Endothelial cell of umbilical vein (primary cell): ENCODE measurements at regions not wholly inside any gene's neighbourhood (a gene's known extent, or its start where the extent isn't known, plus 50 kb on each side); places are given as distances from the start of the nearest gene placed in this dataset.

Source experiments
- BruUV-seq: library from RNA; stranded (reverse); fragments of 400-500 nt; replicated peaks from 2 replicates; lab custom pipeline; 2021; lab: Mats Ljungman, UMichigan
- CTCF ChIA-PET: fragments of 300-600, 350-600 bp; sonication (Branson Sonifier 250); formaldehyde crosslinking; loops from one replicate; lab custom pipeline; 2021; ENCODE audit warnings: antibody characterized with exemption, inconsistent platforms; lab: Charles Lee
- POLR2A ChIA-PET: fragments of 300-600, 350-600 bp; sonication (Branson Sonifier 250); formaldehyde crosslinking; loops from one replicate; lab custom pipeline; 2021; ENCODE audit warnings: antibody characterized with exemption, inconsistent platforms; lab: Charles Lee
- DNase-seq: peaks from one replicate; pipeline ENCODE4 v3.0.0-alpha.2; 2011; ENCODE audit warnings: low read depth, low spot score
- FAIRE-seq: peaks from 2 replicates; lab custom pipeline; 2011; peaks lifted over from hg19 to GRCh38; lab: Jason Lieb, UNC
- H2AFZ ChIP-seq: 2 replicates; pipeline ENCODE4 v1.6.0; 2012; ENCODE audit warnings: low read depth, low read length, control low read depth, inconsistent platforms
- H3K27ac ChIP-seq: 2 replicates; pipeline ENCODE4 v1.5.1; 2011; ENCODE audit warnings: low read depth, mild to moderate bottlenecking, control low read depth, low read length, moderate library complexity; ENCODE audit not compliant: insufficient read depth
- H3K27me3 ChIP-seq, 2 experiments: 2 replicates each; pipeline versions ENCODE4 v1.6.0 to v1.6.1; 2011; ENCODE audit warnings: low read length in 2 of 2, mixed read lengths in 1 of 2; ENCODE audit not compliant: control insufficient read depth in 2 of 2, insufficient read depth in 2 of 2
- H3K36me3 ChIP-seq, 2 experiments: 2 replicates in 1 of 2; 3 replicates in 1 of 2; pipeline ENCODE4 v1.5.1; 2011; ENCODE audit warnings: low read length in 2 of 2, mild to moderate bottlenecking in 1 of 2, moderate library complexity in 1 of 2; ENCODE audit not compliant: control insufficient read depth in 2 of 2, insufficient read depth in 2 of 2; ENCODE audit errors: extremely low read depth in 1 of 2
- H3K4me1 ChIP-seq: 3 replicates; pipeline ENCODE4 v1.5.1; 2011; ENCODE audit warnings: mild to moderate bottlenecking, low read length; ENCODE audit not compliant: control insufficient read depth, insufficient read depth; ENCODE audit errors: extremely low read depth
- H3K4me2 ChIP-seq: 2 replicates; pipeline ENCODE4 v1.6.1; 2011; ENCODE audit warnings: low read length, control low read depth, mixed read lengths; ENCODE audit not compliant: insufficient read depth
- H3K4me3 ChIP-seq, 3 experiments: fragments of 200-600 bp in 1 of 3; sonication (generic), shearing (Covaris generic) in 1 of 3; replicated peaks in 1 of 3; 2 replicates each; pipeline ENCODE4 v1.5.1; 2011 to 2016; ENCODE audit warnings: control low read depth in 3 of 3, low read length in 3 of 3, mild to moderate bottlenecking in 2 of 3, inconsistent platforms in 1 of 3, low read depth in 1 of 3, moderate library complexity in 1 of 3; ENCODE audit not compliant: insufficient read depth in 1 of 3
- H3K79me2 ChIP-seq: 2 replicates; pipeline ENCODE4 v1.6.0; 2012; ENCODE audit warnings: low read length, inconsistent platforms; ENCODE audit not compliant: control insufficient read depth, insufficient read depth
- H3K9ac ChIP-seq: replicated peaks from 2 replicates; pipeline ENCODE3; 2011; ENCODE audit warnings: low read length, control low read depth; ENCODE audit not compliant: insufficient read depth; ENCODE audit errors: extremely low read depth
- H3K9me1 ChIP-seq: replicated peaks from 3 replicates; pipeline ENCODE4 v1.6.0; 2011; ENCODE audit warnings: mild to moderate bottlenecking, low read length; ENCODE audit not compliant: control insufficient read depth, insufficient read depth; ENCODE audit errors: extremely low read depth
- H3K9me3 ChIP-seq: replicated peaks from 2 replicates; pipeline ENCODE4 v1.5.1; 2012; ENCODE audit warnings: low read length, inconsistent platforms; ENCODE audit not compliant: control insufficient read depth, insufficient read depth
- H4K20me1 ChIP-seq: replicated peaks from 2 replicates; pipeline ENCODE3; 2011; ENCODE audit warnings: mild to moderate bottlenecking, low read length; ENCODE audit not compliant: control insufficient read depth, insufficient read depth; ENCODE audit errors: extremely low read depth
- CTCF ChIP-seq, 2 donors: IDR thresholded peaks; 1 replicate in 1 of 2; 2 replicates in 1 of 2; pipeline ENCODE4 v1.5.1; 2011; ENCODE audit warnings: low read length in 2 of 2, mild to moderate bottlenecking in 2 of 2, moderate library complexity in 2 of 2, control low read depth in 1 of 2, inconsistent platforms in 1 of 2, low read depth in 1 of 2; ENCODE audit not compliant: insufficient read depth in 1 of 2; ENCODE audit errors: extremely low read depth in 1 of 2
- EZH2 ChIP-seq: IDR thresholded peaks from 2 replicates; pipeline ENCODE4 v1.6.1; 2012; ENCODE audit warnings: borderline replicate concordance, low read depth, mild to moderate bottlenecking, moderate library complexity, low read length, inconsistent platforms; ENCODE audit not compliant: severe bottlenecking
- FOS ChIP-seq: IDR thresholded peaks from 2 replicates; pipeline ENCODE4 v1.6.1; 2011; ENCODE audit warnings: mild to moderate bottlenecking, low read length, moderate library complexity, borderline replicate concordance; ENCODE audit not compliant: insufficient read depth
- GATA2 ChIP-seq: IDR thresholded peaks from 2 replicates; pipeline ENCODE4 v1.7.0; 2011; ENCODE audit warnings: low read depth, mild to moderate bottlenecking, moderate library complexity, mixed read lengths, low read length; ENCODE audit not compliant: insufficient read length, insufficient read depth
- JUN ChIP-seq: IDR thresholded peaks from 2 replicates; pipeline ENCODE4 v1.6.1; 2011; ENCODE audit warnings: borderline replicate concordance, low read depth; ENCODE audit not compliant: insufficient read length, insufficient read depth
- MAX ChIP-seq: IDR thresholded peaks from 2 replicates; pipeline ENCODE4 v1.6.1; 2011; ENCODE audit not compliant: insufficient read depth, insufficient read length
- MYC ChIP-seq: IDR thresholded peaks from one replicate; pipeline ENCODE4 v1.6.1; 2011; ENCODE audit warnings: mild to moderate bottlenecking, low read depth, low read length
- POLR2A ChIP-seq: IDR thresholded peaks from 2 replicates; pipeline ENCODE4 v1.6.1; 2012; ENCODE audit warnings: low read depth, mild to moderate bottlenecking, control low read depth, low read length
- POLR2AphosphoS5 ChIP-seq: IDR thresholded peaks from 2 replicates; pipeline ENCODE4 v1.6.1; 2012; ENCODE audit warnings: low read depth, mild to moderate bottlenecking, control low read depth, low read length, moderate library complexity; ENCODE audit not compliant: insufficient read depth
- dilution Hi-C: fragments of 300-500 bp; cut with MboI; formaldehyde crosslinking; loops from one replicate; pipeline ENCODE4 v1.15.0; 2019; ENCODE audit warnings: low sequenced_read_pairs; ENCODE audit not compliant: extremely low pct_ligation_motif_present
- intact Hi-C: fragments of 100-400 bp; cut with micrococcal nuclease; formaldehyde crosslinking; loops from one replicate; pipeline ENCODE4 v1.10.0; 2022

- Histone ChIP-seq H3K36me3 (no peaks in the 10 kb centered on the region), H3K79me2 (no peaks in the 10 kb centered on the region), H2AFZ (no peak overlapping the region), H3K4me1 (peaks cover 2% of the 10 kb centered on the region), H3K4me2 (no peak overlapping the region), H3K4me3 (no peak overlapping the region), H3K27me3 (no peaks in the 10 kb centered on the region), H3K9me3 (no peaks in the 10 kb centered on the region), H4K20me1 (no peaks in the 10 kb centered on the region), H3K9ac (no peak overlapping the region), H3K9me1 (no peaks in the 10 kb centered on the region), H3K27ac (no peak overlapping the region)
- ChIA-PET CTCF (no interaction called here), POLR2A (no interaction called here)
- no peak for FAIRE-seq
- DNase-seq, result no peak
- dilution Hi-C loops, result no loop called here
- intact Hi-C loops, result no loop called here
- no peak for TF ChIP-seq FOS
- TF ChIP-seq JUN, result no peak
- no peak for TF ChIP-seq MAX
- no peak for TF ChIP-seq MYC
- no peak for TF ChIP-seq EZH2
- no peak for TF ChIP-seq POLR2A
- no peak for TF ChIP-seq GATA2
- no peak for TF ChIP-seq CTCF (IDR thresholded peaks at IDR 0.05; ENCODE audit: extremely low read depth in 1 of 2, insufficient read depth in 1 of 2, low read depth in 1 of 2, low read length in 2 of 2)
- TF ChIP-seq POLR2AphosphoS5, result no peak
- no TSS peak for BruUV-seq
Observed at GRCh38 chr2:83015035-83015715, 1443.9 kb downstream of the SUCLG1 start.
